GM20000 (cell line): ENCODE measurements at regions not wholly inside any gene's neighbourhood (a gene's known extent, or its start where the extent isn't known, plus 50 kb on each side); places are given as distances from the start of the nearest gene placed in this dataset.

Experiments used
- DNase-seq: peaks from one replicate; pipeline ENCODE4 v3.0.0; 2012; ENCODE audit warnings: low spot score
- CTCF ChIP-seq: IDR thresholded peaks from 2 replicates; pipeline ENCODE4 v1.5.1; 2012; ENCODE audit warnings: mild to moderate bottlenecking, control low read depth; ENCODE audit errors: extremely low read depth, missing control alignments

DNA sequence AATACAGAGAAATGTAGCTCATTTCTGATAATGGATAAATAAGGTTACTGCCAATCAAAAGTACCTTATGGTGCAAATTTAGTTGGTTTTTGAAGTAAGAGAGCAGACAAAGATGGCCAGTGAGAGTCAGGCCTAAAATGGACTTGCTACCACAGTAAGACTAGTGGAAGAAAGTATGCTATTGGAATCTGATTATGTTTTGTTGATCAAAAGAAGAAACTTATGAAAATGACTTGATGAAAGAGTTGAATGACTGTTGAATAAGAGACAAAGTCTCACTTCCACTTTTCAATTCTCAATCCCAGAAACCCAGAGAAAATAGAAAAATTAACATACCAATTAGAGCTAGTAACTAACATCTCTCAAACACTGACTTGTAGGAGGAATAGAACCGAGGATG, 737.8 kb upstream of the INTU start:
- no peak for DNase-seq
- no peak for TF ChIP-seq CTCF

DNA sequence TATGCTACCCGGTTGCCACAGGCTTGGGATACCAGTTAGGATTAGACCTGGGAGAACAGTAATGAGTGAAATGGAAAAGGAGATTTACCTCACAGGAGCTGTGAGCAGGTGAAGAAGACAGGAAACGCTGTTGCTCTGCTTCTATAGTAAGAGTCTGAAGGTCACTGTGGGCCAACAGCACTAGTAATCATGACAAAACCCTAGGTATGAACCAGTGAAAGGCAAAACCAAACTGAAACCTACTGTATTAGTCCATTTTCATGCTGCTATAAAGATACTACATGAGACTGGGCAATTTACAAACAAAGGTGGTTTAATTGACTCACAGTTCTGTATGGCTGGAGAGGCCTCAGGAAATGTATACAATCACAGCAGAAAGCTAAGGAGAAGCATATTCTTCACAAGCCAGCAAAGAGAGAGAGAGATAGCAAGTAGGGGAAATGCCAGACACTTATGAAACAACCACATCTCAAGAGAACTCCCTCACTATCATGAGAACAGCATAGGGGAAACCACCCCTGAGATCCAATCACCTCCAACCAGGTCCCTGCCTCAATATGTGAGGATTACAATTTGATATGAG, 736.7 kb upstream of the INTU start:
- no peak for TF ChIP-seq CTCF

GRCh38 chr4:126897038-126897437, 735.7 kb upstream of the INTU start:
- DNase-seq, result no peak
- no peak for TF ChIP-seq CTCF

More for the DNA sequence above, 736.7 kb upstream of the INTU start:
- no peak for DNase-seq

- TF ChIP-seq CTCF, result no peak
- DNase-seq, result no peak
Observed at GRCh38 chr4:126898815-126899214, 733.9 kb upstream of the INTU start.

DNA sequence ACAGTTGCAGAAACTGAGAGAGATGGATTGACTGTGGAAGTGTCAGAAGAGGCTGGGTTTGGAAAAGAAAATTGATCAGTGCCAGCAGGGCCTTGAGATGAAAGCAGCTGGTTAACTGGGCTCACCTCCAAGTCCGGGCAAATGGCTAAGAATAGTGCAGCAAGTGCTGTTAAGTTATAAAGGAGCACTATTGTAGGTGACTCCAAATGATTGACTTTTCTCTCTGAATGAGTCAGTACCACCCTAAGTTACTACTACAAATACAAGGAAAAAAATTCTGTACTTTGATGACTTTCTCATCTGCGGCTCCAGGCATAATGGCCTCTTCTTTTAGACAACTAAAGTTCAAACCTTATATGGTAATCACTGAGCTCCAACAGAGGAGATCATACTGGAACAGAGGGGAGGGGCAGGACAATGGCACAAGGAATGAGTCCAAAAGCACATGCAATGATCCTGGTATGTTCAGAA, 733.4 kb upstream of the INTU start:
- TF ChIP-seq CTCF, result no peak
- no peak for DNase-seq

DNA sequence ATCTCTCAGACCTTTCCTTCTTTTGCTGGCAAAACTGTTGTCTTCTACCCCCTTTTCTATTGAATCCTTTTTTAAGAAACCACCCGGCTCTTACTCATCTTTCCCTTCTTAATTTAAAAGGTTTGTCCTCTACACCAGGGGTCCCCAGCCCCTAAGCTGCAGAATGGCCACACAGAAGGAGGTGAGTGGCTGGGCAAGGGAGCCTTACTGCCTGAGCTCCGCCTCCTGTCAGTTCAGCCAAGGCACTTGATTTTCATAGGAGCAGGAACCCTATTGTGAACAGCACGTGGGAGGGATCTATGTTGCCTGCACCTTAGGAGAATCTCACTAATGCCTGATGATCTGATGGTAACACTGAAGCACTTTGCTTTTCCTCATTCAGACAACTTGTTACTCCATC, 726.3 kb upstream of the INTU start:
- DNase-seq, result no peak
- TF ChIP-seq CTCF, result no peak

DNA sequence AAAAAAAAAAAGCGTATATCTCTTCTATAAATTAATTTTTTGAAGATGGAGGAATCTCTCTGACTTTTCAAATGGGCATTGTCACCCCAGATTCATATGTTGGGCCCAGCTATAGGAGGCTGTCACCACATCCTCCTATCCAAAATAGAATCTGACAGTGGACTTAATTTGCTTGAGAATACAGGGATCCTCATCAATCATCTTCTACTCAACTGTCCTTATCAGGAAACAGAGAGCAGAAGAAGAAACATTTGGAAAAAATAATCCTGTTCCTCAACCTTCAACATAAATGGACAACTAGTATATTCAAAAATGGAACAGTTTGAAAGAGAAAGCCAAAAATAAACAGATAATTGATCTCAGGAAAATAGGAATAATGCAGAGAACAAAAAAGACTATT, 725.4 kb upstream of the INTU start:
- DNase-seq, result no peak
- no peak for TF ChIP-seq CTCF
